Sigmoid colon (tissue), 6 donors: ENCODE measurements at regions not wholly inside any gene's neighbourhood (a gene's known extent, or its start where the extent isn't known, plus 50 kb on each side); places are given as distances from the start of the nearest gene placed in this dataset.
"Not testable (repeated sequence)": the region's sequence is repeated elsewhere in the genome, so short reads cannot be mapped to it uniquely, and the experiment has no call there.

Experiments
- DNase-seq: peaks from one replicate; pipeline ENCODE4 v3.0.0-alpha.2; 2019
- H3K27ac ChIP-seq, 4 donors: fragments of 200-600 bp; sonication (generic); one replicate each; pipeline ENCODE4 v1.5.1; 2016 to 2019; ENCODE audit warnings: mild to moderate bottlenecking in 1 of 4
- H3K27me3 ChIP-seq, 3 donors: fragments of 200-600 bp; sonication (generic); one replicate each; pipeline ENCODE4 v1.5.1; 2019; ENCODE audit warnings: mild to moderate bottlenecking in 1 of 3
- H3K36me3 ChIP-seq, 4 donors: fragments of 200-600 bp; sonication (generic); one replicate each; pipeline ENCODE4 v1.5.1; 2016 to 2019
- H3K4me1 ChIP-seq, 4 donors: fragments of 200-600 bp; sonication (generic); one replicate each; pipeline ENCODE4 v1.5.1; 2017 to 2019
- H3K4me3 ChIP-seq, 4 donors: fragments of 200-600 bp; sonication (generic); one replicate each; pipeline ENCODE4 v1.5.1; 2017 to 2019; ENCODE audit warnings: mild to moderate bottlenecking in 2 of 4, moderate library complexity in 1 of 4
- H3K9me3 ChIP-seq, 4 donors: fragments of 200-600 bp in 3 of 4; sonication (generic) in 3 of 4; one replicate each; pipeline versions ENCODE4 v1.5.1 to v1.6.1; 2013 to 2019
- CTCF ChIP-seq, 4 experiments: fragments of 450-650 bp in 3 of 4; fragments of 200-600 bp in 1 of 4; IDR thresholded peaks; one replicate each; pipeline ENCODE4 v1.5.1; 2016 to 2019; ENCODE audit warnings: antibody characterized with exemption in 4 of 4, mild to moderate bottlenecking in 3 of 4, moderate library complexity in 2 of 4
- EP300 ChIP-seq, 4 donors: sonication (generic); formaldehyde crosslinking; IDR thresholded peaks; one replicate each; pipeline ENCODE4 v1.6.1; 2017; ENCODE audit warnings: antibody characterized with exemption in 4 of 4
- POLR2A ChIP-seq, 2 donors: fragments of 450-650 bp; IDR thresholded peaks; one replicate each; pipeline ENCODE4 v1.6.1; 2016; ENCODE audit warnings: antibody characterized with exemption in 2 of 2, mild to moderate bottlenecking in 2 of 2, moderate library complexity in 2 of 2
- POLR2AphosphoS5 ChIP-seq, 4 donors: sonication (generic); formaldehyde crosslinking; IDR thresholded peaks; one replicate each; pipeline ENCODE4 v1.6.1; 2017; ENCODE audit warnings: antibody characterized with exemption in 4 of 4
- WGBS, 2 donors: extraction: QIAGEN DNeasy Blood & Tissue Kit; methylation state at CpG; one replicate each; pipeline ENCODE4 v1.1.7; 2013; 5-methylcytosine and 5-hydroxymethylcytosine counted together
- intact Hi-C: fragments of 100-400 bp; cut with DNase I; formaldehyde crosslinking; loops from one replicate; pipeline ENCODE4 v1.15.1; 2023
- donor health status: healthy with polysubstance abuse.
- donor health status: healthy.

GRCh38 chr3:115292131-115292530, 145.0 kb upstream of the ZBTB20 start:
- intact Hi-C loops: no loop called here
- Histone ChIP-seq H3K36me3 (no peaks in the 10 kb centered on the region), H3K4me3 (no peak overlapping the region), H3K27me3 (no peaks in the 10 kb centered on the region), H3K9me3 (no peaks in the 10 kb centered on the region), H3K4me1 (no peaks in the 10 kb centered on the region), H3K27ac (no peak overlapping the region)
- no peak for DNase-seq
- TF ChIP-seq EP300 (IDR thresholded peaks at IDR 0.05) (no peak), POLR2A (IDR thresholded peaks at IDR 0.05) (no peak), CTCF (IDR thresholded peaks at IDR 0.05) (no peak), POLR2AphosphoS5 (IDR thresholded peaks at IDR 0.05) (no peak)
- 82 to 85% methylated on average over 2 of the region's 2 CpGs for WGBS, 2 donors

GRCh38 chr3:115292677-115293165, 145.6 kb upstream of the ZBTB20 start:
- WGBS, 2 donors: 38 to 59% methylated on average over 2 of the region's 2 CpGs
- Histone ChIP-seq H3K4me1 (no peaks in the 10 kb centered on the region), H3K4me3 (no peak overlapping the region), H3K27ac (no peak overlapping the region), H3K27me3 (no peaks in the 10 kb centered on the region), H3K9me3 (no peaks in the 10 kb centered on the region), H3K36me3 (no peaks in the 10 kb centered on the region)
- TF ChIP-seq EP300 (IDR thresholded peaks at IDR 0.05) (no peak), POLR2AphosphoS5 (IDR thresholded peaks at IDR 0.05) (no peak), CTCF (IDR thresholded peaks at IDR 0.05) (no peak), POLR2A (IDR thresholded peaks at IDR 0.05) (no peak)
- intact Hi-C loops: no loop called here
- no peak for DNase-seq

GRCh38 chr3:115293321-115293720, 146.2 kb upstream of the ZBTB20 start:
- Histone ChIP-seq H3K27ac (no peak overlapping the region), H3K4me1 (no peaks in the 10 kb centered on the region), H3K36me3 (no peaks in the 10 kb centered on the region), H3K4me3 (no peak overlapping the region), H3K27me3 (no peaks in the 10 kb centered on the region), H3K9me3 (no peaks in the 10 kb centered on the region)
- TF ChIP-seq EP300 (IDR thresholded peaks at IDR 0.05) (no peak), POLR2AphosphoS5 (IDR thresholded peaks at IDR 0.05) (no peak), CTCF (IDR thresholded peaks at IDR 0.05) (no peak), POLR2A (IDR thresholded peaks at IDR 0.05) (no peak)
- WGBS, 2 donors: 92% methylated on average over 1 of the region's 1 CpG
- DNase-seq: no peak
- intact Hi-C loops: no loop called here

GRCh38 chr3:115301364-115301860, 154.3 kb upstream of the ZBTB20 start:
- Histone ChIP-seq H3K27me3 (no peaks in the 10 kb centered on the region), H3K36me3 (no peaks in the 10 kb centered on the region), H3K27ac (no peak overlapping the region), H3K4me3 (no peak overlapping the region), H3K4me1 (no peaks in the 10 kb centered on the region), H3K9me3 (peaks cover 0 to 2% (median 0%) of the 10 kb centered on the region in 4 donors)
- TF ChIP-seq POLR2A (IDR thresholded peaks at IDR 0.05): no peak
- TF ChIP-seq CTCF (IDR thresholded peaks at IDR 0.05): no peak
- no peak for TF ChIP-seq POLR2AphosphoS5 (IDR thresholded peaks at IDR 0.05)
- TF ChIP-seq EP300 (IDR thresholded peaks at IDR 0.05): no peak
- intact Hi-C loops: no loop called here
- whole genome bisulfite sequencing, 2 donors: 75 to 84% methylated on average over 4 of the region's 4 CpGs
- no peak for DNase-seq

GRCh38 chr3:115317953-115318352, 170.9 kb upstream of the ZBTB20 start:
- H3K27ac ChIP-seq, H3K27me3 ChIP-seq, H3K9me3 ChIP-seq, H3K4me1 ChIP-seq, DNase-seq, H3K36me3 ChIP-seq, intact Hi-C loops, H3K4me3 ChIP-seq: not testable (repeated sequence)
- WGBS, 2 donors: 79 to 82% methylated on average over 20 of the region's 20 CpGs
